Endothelial cell of hepatic sinusoid (primary cell): ENCODE measurements at regions not wholly inside any gene's neighbourhood (a gene's known extent, or its start where the extent isn't known, plus 50 kb on each side); places are given as distances from the start of the nearest gene placed in this dataset.

Experiments used
- in situ Hi-C: cut with HindIII; loops from 2 replicates; pipeline ENCODE4 v1.10.0; 2017; ENCODE audit warnings: low sequenced_read_pairs

- in situ Hi-C loops: no loop called here
These were observed 61.9 kb upstream of the TMPO start for GRCh38 chr12:98453492-98453891.

- in situ Hi-C loops: no loop called here
These were observed 59.3 kb upstream of the TMPO start for GRCh38 chr12:98456041-98456440.

- in situ Hi-C loops: no loop called here
These were observed 58.5 kb upstream of the TMPO start for GRCh38 chr12:98456576-98457573.

GRCh38 chr12:98464190-98464589 lies 51.2 kb upstream of the TMPO start:
- in situ Hi-C loops: no loop called here

GRCh38 chr12:98465505-98465904 lies 49.9 kb upstream of the TMPO start:
- in situ Hi-C loops: no loop called here
